H1 (cell line): ENCODE measurements at regions not wholly inside any gene's neighbourhood (a gene's known extent, or its start where the extent isn't known, plus 50 kb on each side); places are given as distances from the start of the nearest gene placed in this dataset.
A peak's percentile ranks its signal among the peaks of the same experiment; 100 is the strongest.

Experiments used
- BRCA1 ChIP-seq: IDR thresholded peaks from 2 replicates; pipeline ENCODE4 v1.6.1; 2012; ENCODE audit warnings: low read depth, low read length, improper control_type of control experiment
- CBX5 ChIP-seq: fragments of 300-800, 300-1000 bp; sonication (generic); IDR thresholded peaks from 2 replicates; pipeline ENCODE4 v1.7.1; 2016; ENCODE audit warnings: antibody characterized with exemption, low read length, low read depth
- CREB1 ChIP-seq: IDR thresholded peaks from 2 replicates; pipeline ENCODE4 v1.6.1; 2012; ENCODE audit warnings: inconsistent platforms
- CTBP2 ChIP-seq: IDR thresholded peaks from 2 replicates; pipeline ENCODE4 v1.7.0; 2011; ENCODE audit warnings: borderline replicate concordance, mild to moderate bottlenecking, moderate library complexity, mixed read lengths, low read length; ENCODE audit not compliant: insufficient read depth, insufficient read length
- EGR1 ChIP-seq: IDR thresholded peaks from 2 replicates; pipeline ENCODE4 v1.6.1; 2011; ENCODE audit warnings: low read depth, low read length, borderline replicate concordance
- EP300 ChIP-seq, 2 experiments: IDR thresholded peaks; 1 replicate in 1 of 2; 2 replicates in 1 of 2; pipeline ENCODE4 v1.6.1; 2011 to 2012; ENCODE audit warnings: low read depth in 2 of 2, low read length in 2 of 2, mild to moderate bottlenecking in 2 of 2, borderline replicate concordance in 1 of 2, inconsistent platforms in 1 of 2, moderate library complexity in 1 of 2
- EZH2 ChIP-seq: fragments of 200-600 bp; sonication (generic); IDR thresholded peaks from 2 replicates; pipeline ENCODE4 v1.7.1; 2012; ENCODE audit warnings: low read depth, mild to moderate bottlenecking, moderate library complexity, low read length, inconsistent platforms; ENCODE audit not compliant: severe bottlenecking
- FOSL1 ChIP-seq: IDR thresholded peaks from 2 replicates; pipeline ENCODE4 v1.6.1; 2011; ENCODE audit warnings: mild to moderate bottlenecking, low read depth, low read length, moderate library complexity; ENCODE audit not compliant: insufficient read depth
- HDAC2 ChIP-seq, 2 experiments: fragments of 300-600 bp in 1 of 2; sonication (generic) in 1 of 2; IDR thresholded peaks; 2 replicates each; pipeline ENCODE4 v1.6.1; 2011 to 2012; ENCODE audit warnings: low read depth in 2 of 2, low read length in 2 of 2, mild to moderate bottlenecking in 2 of 2, moderate library complexity in 2 of 2, borderline replicate concordance in 1 of 2, inconsistent platforms in 1 of 2
- HDAC6 ChIP-seq: IDR thresholded peaks from one replicate; pipeline ENCODE4 v1.7.1; 2012; ENCODE audit warnings: low read depth, mild to moderate bottlenecking, inconsistent platforms, low read length, moderate library complexity
- JUND ChIP-seq: IDR thresholded peaks from 2 replicates; pipeline ENCODE4 v1.6.1; 2011; ENCODE audit warnings: mild to moderate bottlenecking, improper control_type of control experiment, low read length
- KDM1A ChIP-seq: fragments of 200-600, 300-600 bp; sonication (generic); IDR thresholded peaks from 2 replicates; pipeline ENCODE4 v1.7.1; 2016; ENCODE audit warnings: mild to moderate bottlenecking, low read length, borderline replicate concordance
- KDM4A ChIP-seq: IDR thresholded peaks from one replicate; pipeline ENCODE4 v1.7.1; 2012; ENCODE audit warnings: low read depth, mild to moderate bottlenecking, moderate library complexity, low read length, inconsistent platforms; ENCODE audit not compliant: severe bottlenecking
- MAFK ChIP-seq: IDR thresholded peaks from 2 replicates; pipeline ENCODE4 v1.6.1; 2012; ENCODE audit warnings: low read depth, mild to moderate bottlenecking, improper control_type of control experiment, low read length
- RXRA ChIP-seq: IDR thresholded peaks from 2 replicates; pipeline ENCODE4 v1.6.1; 2011; ENCODE audit warnings: low read depth, mild to moderate bottlenecking, low read length, moderate library complexity; ENCODE audit not compliant: insufficient read depth
- SIRT6 ChIP-seq: IDR thresholded peaks from one replicate; pipeline ENCODE4 v1.7.1; 2012; ENCODE audit warnings: low read length, inconsistent platforms
- SIX5 ChIP-seq: IDR thresholded peaks from 2 replicates; pipeline ENCODE4 v1.6.1; 2011; ENCODE audit warnings: mild to moderate bottlenecking, low read depth, low read length
- SP1 ChIP-seq: IDR thresholded peaks from 2 replicates; pipeline ENCODE4 v1.6.1; 2011; ENCODE audit warnings: low read depth, low read length
- TAF1 ChIP-seq: IDR thresholded peaks from 2 replicates; pipeline ENCODE4 v1.6.1; 2011; ENCODE audit warnings: mild to moderate bottlenecking, low read depth, low read length
- TCF12 ChIP-seq: IDR thresholded peaks from 2 replicates; pipeline ENCODE4 v1.6.1; 2011; ENCODE audit warnings: low read depth, mild to moderate bottlenecking, low read length
- YY1 ChIP-seq: IDR thresholded peaks from 2 replicates; pipeline ENCODE4 v1.6.1; 2011; ENCODE audit warnings: low read depth, mild to moderate bottlenecking, low read length
- ZNF274 ChIP-seq: IDR thresholded peaks from 2 replicates; pipeline ENCODE4 v1.7.0; 2012; ENCODE audit warnings: low read length, borderline replicate concordance; ENCODE audit errors: extremely low read depth

GRCh38 chr10:85492684-85493083, 873.9 kb downstream of the GRID1 start (continued):
- TF ChIP-seq EP300 (IDR thresholded peaks at IDR 0.05; ENCODE audit: borderline replicate concordance in 1 of 2, low read depth in 2 of 2, low read length in 2 of 2), result peak in 1 of 2 experiments; percentile 60; a peak in 1 of 3 replicates
- TF ChIP-seq CREB1, result peak; percentile 48; the same call in 1 of the 2 replicates
- TF ChIP-seq KDM4A, result no peak
- TF ChIP-seq HDAC6, result peak; percentile 42
- no peak for TF ChIP-seq CBX5
- peak; percentile 39; the same call in 1 of the 2 replicates for TF ChIP-seq ZNF274
- peak; percentile 23; the same call in 1 of the 2 replicates for TF ChIP-seq EGR1
- TF ChIP-seq RXRA, result no peak
- TF ChIP-seq BRCA1, result no peak
- TF ChIP-seq TCF12, result peak; percentile 98
- no peak for TF ChIP-seq TAF1
- no peak for TF ChIP-seq SIX5
- TF ChIP-seq KDM1A, result no peak
- TF ChIP-seq CTBP2, result peak; percentile 97
- no peak for TF ChIP-seq JUND
- no peak for TF ChIP-seq EZH2
- TF ChIP-seq SP1, result peak; percentile 40; the same call in 1 of the 2 replicates
- no peak for TF ChIP-seq FOSL1
- no peak for TF ChIP-seq SIRT6
- TF ChIP-seq HDAC2 (IDR thresholded peaks at IDR 0.05; ENCODE audit: borderline replicate concordance in 1 of 2, low read depth in 2 of 2, low read length in 2 of 2), result peak; percentile 38 to 55; a peak in 2 of 4 replicates
- TF ChIP-seq YY1, result peak; percentile 86
- peak; percentile 61; the same call in 1 of the 2 replicates for TF ChIP-seq MAFK
